ENCODE measurements at regions not wholly inside any gene's neighbourhood (a gene's known extent, or its start where the extent isn't known, plus 50 kb on each side); places are given as distances from the start of the nearest gene placed in this dataset.

GRCh38 chr15:38186507-38186906, 66.1 kb upstream of the SPRED1 start:
- no peak for DNase-seq

GRCh38 chr15:38187630-38188313, 64.9 kb upstream of the SPRED1 start:
- DNase-seq: no peak

DNA sequence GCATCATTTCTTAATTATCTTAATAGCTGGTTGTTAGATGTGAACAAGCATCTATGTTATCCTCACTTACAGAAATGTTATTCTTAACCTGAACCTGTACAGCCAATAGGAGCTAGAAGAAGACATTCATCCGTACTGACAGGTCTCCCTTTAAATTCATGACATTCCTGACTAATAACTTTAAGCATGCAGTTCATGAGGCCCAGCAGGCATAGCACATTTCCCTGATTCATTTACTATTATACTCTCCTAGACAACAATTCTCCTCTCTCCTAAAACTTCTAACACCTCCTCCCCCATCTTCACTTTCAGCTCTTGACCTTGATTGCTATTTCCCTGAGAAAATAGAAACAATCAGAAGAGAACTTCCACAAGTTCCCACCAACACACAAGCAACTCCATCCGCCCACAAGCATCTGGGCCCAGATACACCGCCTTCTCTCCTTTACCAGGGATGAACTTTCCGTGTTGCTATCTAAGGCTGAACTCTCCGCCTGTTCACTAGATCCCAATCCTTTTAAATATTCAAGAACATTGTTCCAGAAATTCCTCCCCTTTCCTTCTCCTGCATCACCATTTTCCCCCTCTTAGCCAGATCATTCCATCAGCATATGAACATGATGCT, 62.9 kb upstream of the SPRED1 start:
- no peak for DNase-seq

GRCh38 chr15:38190501-38190900, 62.1 kb upstream of the SPRED1 start:
- no peak for DNase-seq

DNA sequence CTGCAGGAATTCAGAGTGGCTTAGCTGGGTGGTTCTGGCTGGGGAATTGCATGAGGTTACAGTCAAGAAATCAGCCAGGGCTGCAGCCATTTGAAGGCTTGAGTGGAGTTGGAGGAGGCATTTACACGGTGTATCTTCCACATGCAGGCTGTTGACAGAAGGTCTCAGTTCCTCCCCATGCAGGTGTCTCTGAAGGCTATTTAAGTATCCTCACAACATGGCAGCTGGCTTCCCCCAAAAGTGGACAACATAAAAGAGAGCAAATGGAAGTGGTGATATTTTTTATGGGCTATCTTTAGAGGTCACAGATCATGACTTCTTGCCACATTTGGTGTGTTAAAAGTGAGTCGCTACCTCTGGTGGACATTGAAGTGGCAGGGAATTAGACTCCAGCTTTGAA, 60.1 kb upstream of the SPRED1 start:
- no peak for DNase-seq

GRCh38 chr15:38193496-38193895, 59.1 kb upstream of the SPRED1 start:
- no peak for DNase-seq

GRCh38 chr15:38195191-38195901, 57.3 kb upstream of the SPRED1 start:
- no peak for DNase-seq

DNA sequence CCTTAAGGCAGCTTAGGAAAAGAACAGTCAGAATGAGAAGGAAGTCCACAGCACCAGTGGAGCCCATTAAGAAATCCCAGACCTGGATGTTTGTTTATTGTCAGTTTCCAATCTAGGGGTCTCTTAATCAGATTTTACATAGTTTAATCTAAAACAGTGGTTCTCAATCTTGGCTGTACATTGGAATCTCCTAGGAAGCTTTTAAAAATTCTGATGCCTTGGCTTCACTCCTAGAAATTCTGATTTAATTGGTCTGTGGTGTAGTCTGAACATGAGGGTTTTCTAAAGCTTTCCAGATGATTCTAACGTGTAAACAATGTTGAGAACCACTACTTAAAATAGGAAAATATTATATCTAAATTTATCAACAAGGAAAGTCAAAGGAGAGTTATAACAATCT, 56.6 kb upstream of the SPRED1 start:
- DNase-seq: no peak

DNA sequence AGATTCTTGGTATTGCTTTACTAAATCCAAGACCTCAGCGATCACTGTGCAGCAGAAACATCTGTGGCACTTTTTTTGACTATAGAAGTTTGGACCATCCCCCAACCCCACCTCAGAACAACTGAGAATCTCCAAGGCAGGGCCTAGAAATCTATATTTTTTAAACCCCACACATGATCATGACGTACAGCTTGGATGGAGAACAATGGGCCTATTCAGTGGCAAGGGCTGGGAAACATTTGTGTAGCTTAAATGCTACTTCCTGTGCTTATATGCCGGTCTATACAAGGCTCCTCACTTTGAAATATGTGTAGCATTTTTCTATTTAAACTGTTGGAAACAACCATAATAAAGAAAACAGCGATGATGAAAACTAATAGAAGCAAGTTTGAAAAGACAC, 55.1 kb upstream of the SPRED1 start:
- DNase-seq: no peak

DNA sequence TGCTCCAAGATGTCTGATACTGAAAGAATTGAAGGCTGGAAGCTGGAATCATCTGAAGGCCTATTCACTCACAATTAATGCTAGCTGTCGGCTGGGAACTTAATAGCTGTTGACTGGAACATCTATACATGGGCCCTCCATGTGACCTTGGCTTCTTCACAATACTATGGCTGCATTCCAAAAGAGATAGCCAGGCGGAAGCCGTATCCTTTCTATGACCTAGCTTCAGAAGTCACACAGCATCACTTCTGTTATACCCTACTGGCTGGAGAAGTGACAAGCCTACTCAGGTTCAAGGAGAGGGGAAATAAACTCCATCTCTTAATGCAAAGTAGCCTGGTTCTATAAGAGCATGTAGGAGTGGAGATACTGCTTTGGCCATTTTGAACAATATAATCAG, 50.9 kb upstream of the SPRED1 start:
- no peak for DNase-seq

GRCh38 chr15:38202361-38202760, 50.3 kb upstream of the SPRED1 start:
- DNase-seq: no peak

All from activated CD8-positive, alpha-beta memory T cell treated with anti-CD3 and anti-CD28 coated beads, Interleukin-2, amount 50 U/mL, for 48 hours (primary cell).